VCaP (cell line): ENCODE measurements at regions not wholly inside any gene's neighbourhood (a gene's known extent, or its start where the extent isn't known, plus 50 kb on each side); places are given as distances from the start of the nearest gene placed in this dataset.

Source experiments
- H3K27ac ChIP-seq: fragments of 450-650 bp; 2 replicates; pipeline ENCODE4 v1.5.1; 2017
- TF ChIP-seq, protein P1 (sequence below): fragments of 450-650 bp; conservative IDR thresholded peaks from 2 replicates; pipeline ENCODE4 v1.5.1; 2017; ENCODE audit warnings: mild to moderate bottlenecking, moderate library complexity

GRCh38 chr3:89656388-89656787 is 549.0 kb downstream of the EPHA3 start:
- TF ChIP-seq, protein P1, sequence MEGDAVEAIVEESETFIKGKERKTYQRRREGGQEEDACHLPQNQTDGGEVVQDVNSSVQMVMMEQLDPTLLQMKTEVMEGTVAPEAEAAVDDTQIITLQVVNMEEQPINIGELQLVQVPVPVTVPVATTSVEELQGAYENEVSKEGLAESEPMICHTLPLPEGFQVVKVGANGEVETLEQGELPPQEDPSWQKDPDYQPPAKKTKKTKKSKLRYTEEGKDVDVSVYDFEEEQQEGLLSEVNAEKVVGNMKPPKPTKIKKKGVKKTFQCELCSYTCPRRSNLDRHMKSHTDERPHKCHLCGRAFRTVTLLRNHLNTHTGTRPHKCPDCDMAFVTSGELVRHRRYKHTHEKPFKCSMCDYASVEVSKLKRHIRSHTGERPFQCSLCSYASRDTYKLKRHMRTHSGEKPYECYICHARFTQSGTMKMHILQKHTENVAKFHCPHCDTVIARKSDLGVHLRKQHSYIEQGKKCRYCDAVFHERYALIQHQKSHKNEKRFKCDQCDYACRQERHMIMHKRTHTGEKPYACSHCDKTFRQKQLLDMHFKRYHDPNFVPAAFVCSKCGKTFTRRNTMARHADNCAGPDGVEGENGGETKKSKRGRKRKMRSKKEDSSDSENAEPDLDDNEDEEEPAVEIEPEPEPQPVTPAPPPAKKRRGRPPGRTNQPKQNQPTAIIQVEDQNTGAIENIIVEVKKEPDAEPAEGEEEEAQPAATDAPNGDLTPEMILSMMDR, result no peak
- no peak overlapping the region for H3K27ac ChIP-seq

DNA sequence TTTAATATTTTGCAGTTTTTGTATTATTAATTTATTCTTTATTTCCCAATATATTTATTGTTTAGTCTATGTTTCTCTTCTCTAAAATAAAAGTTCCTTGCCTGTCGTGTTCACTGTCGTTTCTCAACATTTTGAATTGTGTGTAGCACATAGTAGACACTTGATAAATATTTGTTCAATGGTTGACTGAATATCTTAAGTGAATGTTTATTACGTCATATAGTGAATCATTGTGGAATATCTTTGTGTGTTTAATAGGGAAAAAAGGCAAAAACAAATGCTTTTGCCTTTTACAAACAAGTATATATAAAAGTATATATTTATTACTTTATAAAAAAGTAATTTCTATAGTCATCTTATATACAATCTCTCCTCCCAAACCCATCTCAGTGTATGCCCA is 572.3 kb downstream of the EPHA3 start:
- H3K27ac ChIP-seq, result no peak overlapping the region
- TF ChIP-seq, protein P1, result no peak

DNA sequence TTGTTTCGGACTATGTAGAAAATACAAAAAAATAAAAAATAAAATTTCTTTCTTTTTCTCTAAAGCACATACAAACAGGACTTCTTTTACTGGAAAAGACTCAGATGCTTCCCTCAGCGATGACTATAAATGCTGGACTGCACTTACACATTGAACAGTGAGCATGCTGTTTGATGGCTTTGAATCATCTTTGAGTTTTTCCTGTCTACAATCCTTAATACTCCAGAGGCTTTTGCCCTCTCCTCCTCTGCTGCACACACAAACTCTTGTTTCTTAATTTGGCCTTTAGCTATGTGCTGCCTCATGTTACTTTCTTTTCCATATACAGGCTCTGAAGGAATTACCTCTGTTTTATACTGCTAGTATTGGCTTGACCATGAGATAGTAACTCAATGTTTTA is 575.1 kb downstream of the EPHA3 start:
- H3K27ac ChIP-seq, result no peak overlapping the region
- TF ChIP-seq, protein P1, result no peak

- no peak overlapping the region for H3K27ac ChIP-seq
- TF ChIP-seq, protein P1, result no peak
These were observed 578.3 kb downstream of the EPHA3 start for GRCh38 chr3:89685731-89686130.

- TF ChIP-seq, protein P1, result no peak
- H3K27ac ChIP-seq, result no peak overlapping the region
These were observed 583.2 kb downstream of the EPHA3 start for GRCh38 chr3:89690646-89691045.

DNA sequence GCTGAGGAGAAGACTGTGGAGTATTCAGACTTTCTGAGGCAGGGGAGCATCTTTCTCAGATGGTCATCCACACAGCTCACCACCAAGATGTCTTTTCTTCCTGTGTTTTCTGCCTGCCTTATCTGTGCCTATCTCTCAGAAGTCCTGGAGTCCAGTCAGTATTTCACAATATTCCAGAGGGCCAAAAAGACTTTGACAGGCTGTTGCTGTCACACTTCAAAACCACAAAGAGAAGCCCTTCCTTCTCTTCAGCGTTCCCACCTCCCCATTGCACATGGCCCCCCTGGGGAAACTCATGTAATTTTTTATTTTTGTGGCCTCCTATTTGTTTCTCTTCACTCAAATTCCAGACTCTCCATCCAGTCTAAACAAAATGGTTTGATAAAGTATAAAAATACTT is 585.2 kb downstream of the EPHA3 start:
- TF ChIP-seq, protein P1, result no peak

DNA sequence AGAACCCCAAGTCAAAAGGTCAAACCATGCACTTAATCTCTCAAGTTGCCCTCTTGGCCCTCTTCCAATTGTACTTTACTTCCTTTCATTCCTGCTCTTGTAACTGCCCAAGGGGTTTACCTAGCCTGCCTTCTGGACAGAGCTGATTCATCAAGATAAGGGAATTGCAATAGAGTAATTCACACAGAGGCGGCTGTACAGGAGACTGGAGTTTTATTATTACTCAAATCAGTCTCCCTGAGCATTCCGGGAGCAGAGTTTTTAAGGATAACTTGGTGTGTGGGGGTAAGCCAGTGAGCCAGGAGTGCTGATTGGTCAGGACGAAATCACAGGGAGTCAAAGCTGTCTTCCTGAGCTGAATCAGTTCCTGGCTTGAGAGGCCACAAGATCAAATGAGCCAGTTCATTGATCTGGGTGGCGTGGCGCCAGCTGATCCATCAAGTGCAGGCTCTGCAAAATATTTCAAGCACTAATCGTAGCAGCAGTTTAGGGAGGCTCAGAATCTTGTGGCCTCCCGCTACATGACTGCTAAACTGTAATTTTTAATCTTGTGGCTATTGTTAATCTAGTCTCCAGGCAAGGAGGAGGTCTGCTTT is 590.0 kb downstream of the EPHA3 start:
- H3K27ac ChIP-seq, result no peak overlapping the region
- TF ChIP-seq, protein P1, result no peak

More for the DNA sequence above, 585.2 kb downstream of the EPHA3 start:
- H3K27ac ChIP-seq, result no peak overlapping the region
